Transverse colon (tissue), 4 donors: ENCODE measurements at regions not wholly inside any gene's neighbourhood (a gene's known extent, or its start where the extent isn't known, plus 50 kb on each side); places are given as distances from the start of the nearest gene placed in this dataset.
"Not testable (repeated sequence)": the region's sequence is repeated elsewhere in the genome, so short reads cannot be mapped to it uniquely, and the experiment has no call there.

ENCODE experiments used
- DNase-seq: peaks from one replicate; pipeline ENCODE4 v3.0.0-alpha.2; 2019
- H3K27ac ChIP-seq, 4 donors: fragments of 200-600 bp; sonication (generic); 2 replicates each; pipeline ENCODE4 v1.5.1; 2016 to 2018; ENCODE audit warnings: inconsistent platforms in 4 of 4
- H3K27me3 ChIP-seq: fragments of 200-600 bp; sonication (generic); 2 replicates; pipeline ENCODE4 v1.5.1; 2017; ENCODE audit warnings: inconsistent platforms
- H3K36me3 ChIP-seq, 4 donors: fragments of 200-600 bp; sonication (generic); 2 replicates each; pipeline ENCODE4 v1.5.1; 2017 to 2019; ENCODE audit warnings: inconsistent platforms in 4 of 4
- H3K4me1 ChIP-seq, 4 donors: fragments of 200-600 bp; sonication (generic); 2 replicates each; pipeline ENCODE4 v1.5.1; 2017 to 2020; ENCODE audit warnings: inconsistent platforms in 4 of 4
- H3K4me3 ChIP-seq, 4 donors: fragments of 200-600 bp; sonication (generic); 1 replicate in 1 of 4; 2 replicates in 3 of 4; pipeline versions ENCODE4 v1.5.1 to v1.6.1; 2017 to 2019; ENCODE audit warnings: inconsistent platforms in 4 of 4
- H3K9me3 ChIP-seq, 2 donors: fragments of 200-600 bp; sonication (generic); 2 replicates each; pipeline ENCODE4 v1.5.1; 2017 to 2019; ENCODE audit warnings: inconsistent platforms in 2 of 2
- EP300 ChIP-seq: sonication (generic); formaldehyde crosslinking; IDR thresholded peaks from one replicate; pipeline ENCODE4 v1.6.1; 2017; ENCODE audit warnings: antibody characterized with exemption, low read depth
- POLR2A ChIP-seq: fragments of 450-650 bp; IDR thresholded peaks from one replicate; pipeline ENCODE4 v1.6.1; 2016; ENCODE audit warnings: antibody characterized with exemption, mild to moderate bottlenecking, moderate library complexity
- POLR2AphosphoS5 ChIP-seq, 3 donors: sonication (generic); formaldehyde crosslinking; IDR thresholded peaks; one replicate each; pipeline ENCODE4 v1.6.1; 2016; ENCODE audit warnings: antibody characterized with exemption in 3 of 3
- WGBS, 2 donors: methylation state at CpG; one replicate each; pipeline ENCODE4 v1.1.5; 2018; ENCODE audit warnings: low coverage in 1 of 2; 5-methylcytosine and 5-hydroxymethylcytosine counted together
- in situ Hi-C, 4 donors: fragments of 200-750 bp; cut with MboI; loops; one replicate each; pipeline versions ENCODE4 v1.15.0 to v1.15.1; 2017; ENCODE audit warnings: low sequenced_read_pairs in 3 of 4, low pct_ligation_motif_present in 1 of 4, low pct_unique_long_range_greater_than_20kb in 1 of 4
- intact Hi-C: fragments of 100-400 bp; cut with DNase I; formaldehyde crosslinking; loops from one replicate; pipeline ENCODE4 v1.15.1; 2023; ENCODE audit warnings: low total_unique reads
- TF ChIP-seq, protein P1 (sequence below), 5 experiments: fragments of 200-600 bp in 3 of 5; fragments of 450-650 bp in 2 of 5; sonication (generic) in 3 of 5; IDR thresholded peaks; 1 replicate in 2 of 5; 2 replicates in 3 of 5; pipeline ENCODE4 v1.5.1; 2016 to 2017; ENCODE audit warnings: antibody characterized with exemption in 5 of 5, inconsistent platforms in 3 of 5, mild to moderate bottlenecking in 2 of 5, moderate library complexity in 1 of 5

DNA sequence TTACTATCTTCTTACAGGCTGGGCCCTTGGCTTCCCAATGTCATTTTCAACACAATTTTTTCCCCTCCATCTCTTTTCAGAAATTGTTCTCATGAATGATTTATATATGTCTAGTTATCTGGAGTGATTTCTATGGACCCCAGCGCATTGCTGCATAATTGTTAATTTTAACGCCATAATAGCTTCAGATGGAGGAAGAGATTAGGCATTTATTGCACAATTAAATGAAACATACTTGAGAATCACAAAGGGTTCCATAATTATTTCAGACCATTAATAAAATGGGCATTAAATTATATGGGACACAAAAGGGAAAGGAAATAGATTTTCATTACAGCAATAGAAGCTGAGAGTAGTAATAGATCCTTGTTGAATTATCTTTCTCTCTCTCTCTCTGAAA lies 70.3 kb upstream of the SOX14 start:
- in situ Hi-C loops, result no loop called here
- no peaks in the 10 kb centered on the region for H3K27me3 ChIP-seq
- DNase-seq, result no peak

GRCh38 chr3:137694836-137695235 lies 69.3 kb upstream of the SOX14 start:
- Histone ChIP-seq H3K27ac (no peak overlapping the region), H3K36me3 (no peaks in the 10 kb centered on the region), H3K27me3 (no peaks in the 10 kb centered on the region), H3K4me3 (no peak overlapping the region), H3K4me1 (no peaks in the 10 kb centered on the region), H3K9me3 (no peaks in the 10 kb centered on the region)
- WGBS, 2 donors, result 42 to 80% methylated on average over 1 to 6 of the region's 6 CpGs
- in situ Hi-C loops (no loop called here), intact Hi-C loops (no loop called here)
- DNase-seq, result no peak
- TF ChIP-seq EP300, result no peak
- TF ChIP-seq POLR2AphosphoS5 (IDR thresholded peaks at IDR 0.05), result no peak
- TF ChIP-seq, protein P1, sequence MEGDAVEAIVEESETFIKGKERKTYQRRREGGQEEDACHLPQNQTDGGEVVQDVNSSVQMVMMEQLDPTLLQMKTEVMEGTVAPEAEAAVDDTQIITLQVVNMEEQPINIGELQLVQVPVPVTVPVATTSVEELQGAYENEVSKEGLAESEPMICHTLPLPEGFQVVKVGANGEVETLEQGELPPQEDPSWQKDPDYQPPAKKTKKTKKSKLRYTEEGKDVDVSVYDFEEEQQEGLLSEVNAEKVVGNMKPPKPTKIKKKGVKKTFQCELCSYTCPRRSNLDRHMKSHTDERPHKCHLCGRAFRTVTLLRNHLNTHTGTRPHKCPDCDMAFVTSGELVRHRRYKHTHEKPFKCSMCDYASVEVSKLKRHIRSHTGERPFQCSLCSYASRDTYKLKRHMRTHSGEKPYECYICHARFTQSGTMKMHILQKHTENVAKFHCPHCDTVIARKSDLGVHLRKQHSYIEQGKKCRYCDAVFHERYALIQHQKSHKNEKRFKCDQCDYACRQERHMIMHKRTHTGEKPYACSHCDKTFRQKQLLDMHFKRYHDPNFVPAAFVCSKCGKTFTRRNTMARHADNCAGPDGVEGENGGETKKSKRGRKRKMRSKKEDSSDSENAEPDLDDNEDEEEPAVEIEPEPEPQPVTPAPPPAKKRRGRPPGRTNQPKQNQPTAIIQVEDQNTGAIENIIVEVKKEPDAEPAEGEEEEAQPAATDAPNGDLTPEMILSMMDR (IDR thresholded peaks at IDR 0.05), result no peak
- no peak for TF ChIP-seq POLR2A

More for the DNA sequence above, 70.3 kb upstream of the SOX14 start:
- intact Hi-C loops, result no loop called here
- no peak overlapping the region for H3K4me3 ChIP-seq
- no peaks in the 10 kb centered on the region for H3K36me3 ChIP-seq
- H3K27ac ChIP-seq, result no peak overlapping the region
- TF ChIP-seq POLR2AphosphoS5 (IDR thresholded peaks at IDR 0.05) (no peak), POLR2A (no peak), EP300 (no peak)
- TF ChIP-seq, protein P1 (IDR thresholded peaks at IDR 0.05), result no peak
- no peaks in the 10 kb centered on the region for H3K4me1 ChIP-seq
- H3K9me3 ChIP-seq, result no peaks in the 10 kb centered on the region
- WGBS, 2 donors, result 89 to 95% methylated on average over 2 of the region's 2 CpGs

DNA sequence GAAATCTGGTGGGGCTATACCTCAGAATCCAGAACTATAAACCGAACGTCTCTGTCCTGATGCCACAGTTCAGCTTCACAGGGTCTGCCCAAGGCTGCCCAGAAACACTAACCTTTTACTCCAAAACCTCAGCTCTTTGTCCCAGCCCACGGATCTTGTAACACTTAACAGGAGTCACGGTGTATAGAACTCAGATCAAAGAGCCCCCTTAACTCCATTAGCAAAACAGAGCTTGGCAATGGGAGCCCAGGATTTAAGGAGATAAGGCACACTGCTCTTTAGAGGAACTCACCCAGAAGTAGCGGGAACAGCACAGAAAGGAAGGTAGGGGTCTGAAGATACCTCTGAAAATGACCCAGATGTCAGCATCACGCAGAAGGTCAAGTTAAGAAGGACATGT lies 68.8 kb upstream of the SOX14 start:
- DNase-seq, result no peak
- 28 to 63% methylated on average over 4 to 6 of the region's 6 CpGs for WGBS, 2 donors
- TF ChIP-seq POLR2A (no peak), POLR2AphosphoS5 (IDR thresholded peaks at IDR 0.05) (no peak), EP300 (no peak)
- TF ChIP-seq, protein P1 (IDR thresholded peaks at IDR 0.05), result no peak
- Histone ChIP-seq H3K36me3 (no peaks in the 10 kb centered on the region), H3K4me3 (no peak overlapping the region), H3K27ac (no peak overlapping the region), H3K9me3 (no peaks in the 10 kb centered on the region), H3K4me1 (no peaks in the 10 kb centered on the region), H3K27me3 (no peaks in the 10 kb centered on the region)
- intact Hi-C loops, result no loop called here
- in situ Hi-C loops, result no loop called here

- H3K27ac ChIP-seq, result no peak overlapping the region
- TF ChIP-seq, protein P1 (IDR thresholded peaks at IDR 0.05), result peak in 3 of 5 experiments; percentile 12 to 24 (median 18)
- TF ChIP-seq POLR2AphosphoS5 (IDR thresholded peaks at IDR 0.05), result no peak
- no peaks in the 10 kb centered on the region for H3K4me1 ChIP-seq
- intact Hi-C loops (no loop called here), in situ Hi-C loops (no loop called here)
- H3K36me3 ChIP-seq, result no peaks in the 10 kb centered on the region
- H3K27me3 ChIP-seq, result no peaks in the 10 kb centered on the region
- H3K4me3 ChIP-seq, result no peak overlapping the region
- no peak for DNase-seq
- WGBS, 2 donors, result 4 to 10% methylated on average over 3 of the region's 3 CpGs
- no peaks in the 10 kb centered on the region for H3K9me3 ChIP-seq
Observed at GRCh38 chr3:137709011-137709601, 55.0 kb upstream of the SOX14 start.

DNA sequence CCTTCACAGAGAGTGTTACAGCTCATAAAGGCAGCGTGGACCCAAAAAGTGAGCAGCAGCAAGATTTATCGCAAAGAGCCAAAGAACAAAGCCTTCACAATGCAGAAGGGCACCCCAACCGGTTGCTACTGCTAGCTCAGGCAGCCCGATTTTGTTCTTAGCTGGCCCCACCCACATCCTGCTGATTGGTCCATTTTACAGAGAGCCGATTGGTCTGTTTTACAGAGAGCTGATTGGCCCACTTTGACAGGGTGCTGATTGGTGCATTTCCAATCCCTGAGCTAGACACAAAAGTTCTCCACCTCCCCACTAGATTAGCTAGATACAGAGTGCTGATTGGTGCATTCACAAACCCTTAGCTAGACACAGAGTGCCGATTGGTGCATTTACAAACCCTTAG lies 50.1 kb upstream of the SOX14 start:
- DNase-seq, in situ Hi-C loops, H3K27ac ChIP-seq, H3K4me3 ChIP-seq, intact Hi-C loops, H3K27me3 ChIP-seq, H3K9me3 ChIP-seq, H3K4me1 ChIP-seq, H3K36me3 ChIP-seq: not testable (repeated sequence)
- WGBS, 2 donors, result 89% methylated on average over 6 of the region's 6 CpGs; no CpG with 5 or more reads in 1 of the 2 donors
